Mesenteric fat pad (tissue), 1 donor: ENCODE measurements at regions not wholly inside any gene's neighbourhood (a gene's known extent, or its start where the extent isn't known, plus 50 kb on each side); places are given as distances from the start of the nearest gene placed in this dataset.
"Not testable (repeated sequence)": the region's sequence is repeated elsewhere in the genome, so short reads cannot be mapped to it uniquely, and the experiment has no call there.

ENCODE experiments used
- DNase-seq: peaks from one replicate; pipeline ENCODE4 v3.0.0-alpha.2; 2020; ENCODE audit warnings: low spot score
- donor health status: DM: yes; HTN: yes; CAD: no.

- no peak for DNase-seq
Measured at GRCh38 chr20:51129147-51129776, 106.4 kb upstream of the KCNG1 start.

GRCh38 chr20:51128198-51128597 is 105.3 kb upstream of the KCNG1 start:
- DNase-seq = no peak

- no peak for DNase-seq
Measured at GRCh38 chr20:51127713-51128112, 104.8 kb upstream of the KCNG1 start.

- no peak for DNase-seq
Measured at GRCh38 chr20:51126337-51126736, 103.4 kb upstream of the KCNG1 start.

- DNase-seq = no peak
Measured at GRCh38 chr20:51125780-51126179, 102.9 kb upstream of the KCNG1 start.

- DNase-seq = no peak
Measured at GRCh38 chr20:51125105-51125504, 102.2 kb upstream of the KCNG1 start.

GRCh38 chr20:51123887-51124286 is 101.0 kb upstream of the KCNG1 start:
- not testable (repeated sequence) for DNase-seq

- DNase-seq = peak; percentile 12
Measured at GRCh38 chr20:51122931-51123658, 100.2 kb upstream of the KCNG1 start.

GRCh38 chr20:51121901-51122412 is 99.0 kb upstream of the KCNG1 start:
- DNase-seq = peak; percentile 51

GRCh38 chr20:51121272-51121671 is 98.4 kb upstream of the KCNG1 start:
- DNase-seq = peak; percentile 72

- DNase-seq = no peak
Measured at GRCh38 chr20:51120868-51121267, 98.0 kb upstream of the KCNG1 start.

GRCh38 chr20:51120438-51120837 is 97.5 kb upstream of the KCNG1 start:
- no peak for DNase-seq

- no peak for DNase-seq
Measured at GRCh38 chr20:51119914-51120313, 97.0 kb upstream of the KCNG1 start.

GRCh38 chr20:51118985-51119527 is 96.1 kb upstream of the KCNG1 start:
- DNase-seq = no peak

- no peak for DNase-seq
Measured at GRCh38 chr20:51118216-51118615, 95.3 kb upstream of the KCNG1 start.

GRCh38 chr20:51116765-51117686 is 94.1 kb upstream of the KCNG1 start:
- no peak for DNase-seq

- DNase-seq = no peak
Measured at GRCh38 chr20:51111290-51111689, 88.4 kb upstream of the KCNG1 start.

- DNase-seq = no peak
Measured at GRCh38 chr20:51108638-51109363, 85.9 kb upstream of the KCNG1 start.

- no peak for DNase-seq
Measured at GRCh38 chr20:51106011-51106410, 83.1 kb upstream of the KCNG1 start.
